HG02852 (cell line): ENCODE measurements at regions not wholly inside any gene's neighbourhood (a gene's known extent, or its start where the extent isn't known, plus 50 kb on each side); places are given as distances from the start of the nearest gene placed in this dataset.

ENCODE experiments used
- ATAC-seq: cut with Tn5 transposase; IDR thresholded peaks from one replicate; pipeline ENCODE4 v1.9.1; 2021; ENCODE audit warnings: mild to moderate bottlenecking, moderate library complexity; ENCODE audit not compliant: unreplicated experiment

DNA sequence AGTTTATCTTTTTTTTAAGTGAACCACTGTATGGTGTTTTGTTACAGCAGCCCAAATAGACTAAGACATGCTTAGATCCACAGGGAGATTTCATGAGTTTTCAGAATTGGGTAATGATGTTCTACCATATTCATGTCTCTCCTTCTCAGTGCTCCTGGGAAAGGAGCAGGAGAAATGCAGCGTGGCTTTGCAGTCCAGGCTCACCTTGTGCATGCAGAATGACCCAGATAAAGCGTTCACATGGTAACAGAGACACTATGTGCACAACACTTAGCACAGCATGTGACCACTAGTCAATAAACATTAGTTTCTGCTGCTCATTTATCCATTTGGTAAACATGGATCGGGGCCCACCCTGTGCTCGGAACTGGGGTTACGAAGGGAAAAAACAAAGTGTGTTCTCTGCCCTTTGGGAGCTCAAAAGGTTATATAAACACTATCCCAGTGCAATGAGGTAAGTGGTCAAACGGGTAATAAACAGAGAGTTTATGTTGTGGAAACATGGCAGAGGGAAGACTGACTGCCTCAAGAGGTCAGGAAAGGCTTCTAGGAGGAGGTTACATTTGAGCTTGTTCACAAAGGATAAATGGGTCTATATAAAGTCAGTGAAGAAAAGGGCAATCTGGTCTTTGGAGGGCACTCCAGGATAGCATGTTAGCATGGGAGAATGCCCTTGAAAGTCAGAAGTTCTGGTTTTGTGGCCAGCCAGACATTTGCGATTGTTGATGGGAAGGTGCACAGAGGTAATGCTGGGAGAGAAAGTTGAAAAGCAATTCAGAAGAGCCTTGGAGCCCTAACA, 299.2 kb downstream of the TDRD15 start:
- no peak for ATAC-seq

DNA sequence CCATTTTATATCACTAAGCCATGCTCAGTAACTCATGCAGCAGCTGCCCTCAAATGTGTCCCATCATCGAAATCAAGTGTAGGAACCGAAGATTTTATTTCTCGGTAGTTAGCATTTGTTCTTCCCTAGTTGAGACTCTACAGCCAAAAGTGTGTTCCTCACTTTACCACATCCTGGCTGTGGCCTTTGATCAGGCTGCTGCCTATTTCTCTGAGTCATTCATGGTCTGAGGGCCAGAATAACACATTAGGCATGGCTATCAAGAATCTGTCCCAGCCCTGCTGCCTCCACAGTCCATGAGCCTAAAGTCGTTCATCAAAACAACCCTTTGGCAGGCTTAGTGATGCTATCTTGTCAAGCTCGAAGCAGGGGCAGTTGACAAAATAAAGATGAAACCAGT, 300.1 kb downstream of the TDRD15 start:
- ATAC-seq, result no peak

DNA sequence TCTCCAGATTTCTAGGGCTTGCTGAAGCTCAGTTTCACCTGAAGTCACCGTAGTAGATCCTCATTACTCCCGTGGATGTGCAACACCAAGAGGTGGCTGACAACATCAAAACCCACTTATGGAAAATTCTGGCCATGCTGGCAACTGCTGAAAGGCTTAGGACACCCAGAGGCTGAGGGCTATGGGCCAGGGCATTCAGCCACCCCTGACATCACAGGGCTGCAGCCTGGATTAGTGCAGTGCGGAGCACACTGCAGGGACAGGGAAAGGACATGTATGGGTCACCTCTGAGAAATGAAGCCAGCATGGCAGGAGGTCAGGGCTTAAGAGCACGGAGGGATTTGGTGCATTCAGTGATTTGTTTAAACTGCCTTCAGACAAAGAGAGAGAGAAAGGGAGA, 300.6 kb downstream of the TDRD15 start:
- no peak for ATAC-seq

DNA sequence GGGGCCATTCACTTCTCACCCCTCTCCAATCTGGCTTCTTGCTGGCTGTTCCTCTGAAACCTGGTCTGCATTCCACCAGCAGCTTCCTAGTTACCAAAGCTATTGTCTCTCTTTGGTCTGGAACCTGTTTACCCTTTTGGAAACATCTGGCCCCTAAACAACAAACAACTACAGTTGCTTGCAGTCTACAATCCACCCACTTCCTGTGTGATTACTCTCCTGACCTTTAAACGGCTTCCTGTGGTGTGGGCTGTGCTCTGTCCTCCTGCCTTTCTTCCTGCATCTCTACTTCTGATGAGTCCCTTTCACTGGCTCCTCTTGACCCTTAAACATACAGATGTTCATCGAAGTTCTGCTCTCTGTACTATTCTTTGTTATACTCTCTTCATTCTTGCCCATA, 303.8 kb downstream of the TDRD15 start:
- ATAC-seq, result no peak

DNA sequence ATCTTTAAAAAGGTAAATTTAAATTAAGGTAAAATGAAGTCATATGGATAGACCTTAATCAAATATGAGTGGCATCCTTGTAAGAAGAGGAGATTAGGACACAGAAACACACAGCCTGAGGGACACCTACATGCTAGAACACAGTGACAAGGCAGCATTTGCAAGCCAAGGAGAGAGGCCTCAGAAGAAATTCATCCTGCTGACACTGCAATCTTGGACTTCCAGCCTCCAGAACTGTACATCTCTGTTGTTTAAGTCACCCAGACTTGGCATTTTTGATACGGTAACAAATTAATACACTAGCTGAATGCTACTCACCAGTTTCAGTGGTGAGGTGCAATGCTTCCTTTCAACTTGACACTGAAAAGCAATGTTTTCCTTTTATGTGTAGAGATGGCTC, 305.0 kb downstream of the TDRD15 start:
- no peak for ATAC-seq

DNA sequence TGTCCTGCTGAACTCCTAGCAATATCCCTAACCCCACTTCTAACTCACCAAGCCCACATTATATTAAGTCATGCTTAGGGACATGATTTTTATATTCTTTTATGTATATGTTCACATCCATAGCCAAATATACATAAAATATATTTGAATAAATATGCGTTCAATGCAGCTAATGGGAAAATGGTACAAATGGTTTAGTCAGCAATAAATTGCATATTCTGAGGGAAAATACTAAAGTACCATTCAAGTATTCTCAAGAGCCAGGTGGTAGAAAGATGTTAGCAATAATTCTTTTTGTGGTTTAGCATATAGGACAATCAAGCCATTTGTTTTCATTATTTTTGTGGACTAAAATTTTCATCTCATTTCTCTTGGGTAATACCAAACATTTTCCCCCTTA, 306.0 kb downstream of the TDRD15 start:
- ATAC-seq, result no peak

DNA sequence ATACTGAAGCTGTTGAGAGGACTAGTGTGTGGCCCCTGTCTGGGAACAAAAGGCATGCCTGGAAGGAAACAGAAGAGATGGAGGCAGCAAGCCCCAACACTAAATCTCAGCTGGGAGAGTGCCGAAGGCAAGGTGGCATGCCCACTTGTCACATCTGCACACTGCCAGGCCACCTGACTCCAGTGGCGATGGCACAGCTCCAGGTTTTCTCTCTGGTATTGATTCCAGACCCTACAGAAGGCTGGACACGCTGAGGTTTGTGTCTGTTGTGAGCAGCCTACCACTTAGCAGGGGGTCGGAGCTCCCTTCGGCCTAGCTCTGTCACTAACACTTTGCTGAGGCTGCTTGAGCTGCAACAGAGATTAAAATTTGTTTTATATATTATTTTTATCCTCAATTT, 307.3 kb downstream of the TDRD15 start:
- ATAC-seq, result no peak

DNA sequence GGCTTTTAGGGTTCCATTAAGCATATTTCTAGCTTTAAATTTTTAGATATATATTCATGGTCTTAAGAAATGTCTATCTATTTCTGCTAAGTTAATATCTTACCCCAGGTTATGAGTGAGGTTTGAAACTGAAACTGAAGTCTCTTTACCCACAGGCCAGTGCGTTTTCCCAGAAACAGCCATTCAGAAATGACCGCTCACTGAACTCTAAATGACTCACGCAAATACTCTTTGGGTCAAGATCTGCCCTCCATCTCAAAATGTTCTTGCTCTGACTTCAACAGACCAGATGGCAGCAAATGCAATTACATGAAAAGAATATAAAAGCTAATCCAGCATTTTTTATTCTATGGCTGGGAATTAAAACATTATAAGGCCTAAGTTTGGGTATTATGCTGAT, 315.2 kb downstream of the TDRD15 start:
- no peak for ATAC-seq

DNA sequence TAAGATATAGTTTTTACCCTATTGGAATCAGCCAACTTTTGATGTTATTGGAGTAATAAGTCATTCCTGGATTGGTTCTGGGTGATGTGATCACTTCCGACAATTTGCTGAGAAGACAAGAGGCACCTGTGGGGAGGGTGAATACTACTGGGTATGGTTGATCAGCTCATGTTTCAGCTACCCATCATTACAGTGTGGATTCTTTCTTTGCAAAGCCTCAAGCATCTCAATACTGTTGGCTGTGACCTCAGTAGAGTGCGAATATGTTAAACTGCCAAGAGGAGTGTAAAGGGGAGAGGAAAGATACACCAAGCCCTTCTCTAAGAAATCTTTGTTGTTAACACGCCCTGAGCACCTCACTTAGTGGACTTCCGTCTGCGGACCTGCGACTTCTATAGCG, 317.7 kb downstream of the TDRD15 start:
- no peak for ATAC-seq

DNA sequence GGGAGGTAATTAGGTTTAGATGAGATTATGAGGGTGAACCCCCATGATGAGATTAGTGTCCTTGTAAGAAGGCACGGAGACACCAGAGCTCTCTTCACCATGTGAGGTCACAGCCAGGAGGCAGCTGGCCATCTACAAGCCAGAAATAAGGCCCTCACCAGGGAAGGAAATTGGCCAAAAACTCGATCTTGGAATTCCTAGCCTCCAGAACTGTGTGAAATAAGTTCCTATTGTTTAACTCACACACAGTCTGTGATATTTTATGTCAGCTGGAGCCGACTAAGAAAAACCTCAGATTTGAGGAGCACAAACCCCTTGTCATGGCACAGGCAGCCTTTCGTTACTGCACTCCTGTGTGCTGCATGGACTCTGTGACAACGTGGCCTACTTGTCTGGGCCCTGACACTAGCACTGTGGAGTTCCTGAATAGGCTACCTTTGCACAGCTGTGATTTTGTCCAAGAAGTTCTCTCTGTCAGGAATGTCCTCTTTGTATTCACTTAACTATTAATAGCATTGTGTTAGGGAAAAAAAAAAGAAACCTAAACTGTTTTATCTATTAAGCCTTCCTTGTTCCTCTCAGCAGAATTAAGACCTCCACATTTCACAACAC, 319.8 kb downstream of the TDRD15 start:
- no peak for ATAC-seq

DNA sequence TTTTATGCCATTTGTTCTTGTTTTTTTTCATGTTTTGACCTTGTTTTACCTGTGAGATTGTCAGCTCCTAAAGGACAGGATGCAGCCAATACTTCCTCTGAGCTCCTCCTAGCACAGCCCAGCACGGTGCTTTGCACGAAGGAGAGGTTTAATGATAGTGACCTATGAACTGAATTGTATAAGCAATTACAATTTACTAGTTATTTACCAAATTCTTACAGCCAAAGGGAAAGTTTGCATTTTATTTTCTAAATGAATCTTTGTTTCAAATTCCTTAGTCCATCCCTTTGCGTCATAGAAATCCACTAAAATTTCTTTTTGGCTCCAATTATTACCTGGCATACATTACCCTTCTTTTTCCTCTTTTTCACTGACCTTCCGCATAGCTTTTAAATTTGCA, 326.1 kb downstream of the TDRD15 start:
- ATAC-seq, result no peak

DNA sequence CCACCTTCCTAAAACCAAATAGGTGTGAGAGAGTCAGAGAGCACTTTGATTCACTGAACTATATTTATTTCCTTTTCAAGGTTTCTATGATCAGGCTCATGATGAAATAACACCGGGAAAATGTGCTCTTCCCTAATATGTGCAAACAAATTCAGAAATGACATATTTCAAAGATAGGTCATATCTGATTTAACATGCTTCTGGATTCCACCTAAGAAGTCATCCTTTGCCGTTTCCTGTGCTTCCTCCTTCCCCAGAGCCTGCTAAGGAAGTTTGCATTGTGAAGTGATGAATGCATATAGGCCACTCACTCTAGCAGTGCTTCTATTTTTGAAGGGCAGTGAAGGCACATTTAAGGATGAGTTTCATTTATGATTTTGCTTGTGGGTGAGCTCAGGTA, 327.6 kb downstream of the TDRD15 start:
- ATAC-seq, result no peak

DNA sequence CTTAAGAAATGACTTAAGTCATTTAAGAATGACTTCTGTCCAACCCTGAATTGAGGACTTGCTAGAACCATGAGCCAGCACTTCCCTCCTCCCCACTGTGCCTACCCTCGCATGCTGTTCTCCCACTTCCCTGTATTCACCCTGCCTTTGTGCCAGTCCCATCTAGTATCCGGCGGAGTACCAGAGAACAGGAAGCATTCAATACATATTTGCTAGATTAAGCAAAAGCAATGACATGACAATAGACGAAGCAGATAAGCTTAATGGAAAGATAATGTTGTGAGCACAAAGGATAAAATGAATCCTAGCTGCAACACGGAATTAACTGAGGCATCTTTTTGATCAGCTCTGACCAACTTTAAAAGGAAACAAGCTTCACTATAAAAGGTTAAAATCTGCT, 328.5 kb downstream of the TDRD15 start:
- ATAC-seq, result no peak

DNA sequence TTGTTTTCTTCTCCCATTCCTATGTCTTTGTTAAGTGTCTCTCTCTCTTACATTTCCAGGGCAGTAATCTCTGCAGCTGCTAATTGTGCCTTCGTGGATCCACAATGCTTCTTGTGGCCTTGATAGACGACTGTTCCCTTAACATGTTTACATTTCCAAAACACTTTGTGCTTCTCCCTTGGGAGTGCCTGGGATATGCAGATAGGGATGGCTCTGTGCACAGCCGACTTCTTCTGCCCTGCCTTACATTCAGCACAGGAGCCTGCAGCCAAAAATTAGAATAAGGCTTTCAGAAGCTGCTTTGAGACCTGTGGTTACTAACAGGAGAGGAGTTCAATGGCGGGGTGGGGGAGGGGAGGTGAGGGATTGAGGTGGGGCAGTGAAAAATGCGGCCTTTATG, 328.9 kb downstream of the TDRD15 start:
- no peak for ATAC-seq

DNA sequence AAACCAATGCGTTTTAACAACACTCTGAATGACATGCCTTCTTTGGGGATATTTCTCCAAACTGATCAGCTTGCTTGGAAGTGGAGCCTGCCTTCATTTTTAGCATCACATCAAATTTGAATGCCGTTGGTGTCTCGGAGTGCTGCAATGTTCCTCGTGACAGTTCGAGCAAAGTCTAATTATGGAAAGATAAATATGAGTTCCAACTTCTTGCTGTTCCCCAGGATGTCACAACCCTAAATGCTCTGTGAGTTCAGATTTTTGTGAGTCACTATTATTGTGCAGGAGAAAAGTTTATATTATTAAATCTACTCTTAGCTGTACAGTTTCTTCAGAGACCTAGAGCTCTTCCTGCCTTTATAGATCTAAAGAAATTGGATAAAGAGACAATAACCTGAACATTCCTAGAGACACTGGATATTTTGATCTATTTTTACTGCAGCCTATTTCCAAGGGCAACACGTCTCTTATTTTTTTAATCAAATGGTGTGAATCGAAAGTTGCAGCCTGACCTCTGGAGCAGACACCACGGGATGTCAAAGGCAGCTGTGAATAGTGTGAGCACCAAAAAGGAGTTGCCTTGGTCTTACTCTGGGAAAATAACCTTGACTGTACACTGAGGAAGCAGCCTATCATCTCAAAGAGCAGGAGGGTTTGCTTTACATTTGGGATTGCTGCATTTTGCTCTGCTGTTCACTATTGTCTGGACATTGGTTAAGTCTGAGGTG, 330.1 kb downstream of the TDRD15 start:
- no peak for ATAC-seq

DNA sequence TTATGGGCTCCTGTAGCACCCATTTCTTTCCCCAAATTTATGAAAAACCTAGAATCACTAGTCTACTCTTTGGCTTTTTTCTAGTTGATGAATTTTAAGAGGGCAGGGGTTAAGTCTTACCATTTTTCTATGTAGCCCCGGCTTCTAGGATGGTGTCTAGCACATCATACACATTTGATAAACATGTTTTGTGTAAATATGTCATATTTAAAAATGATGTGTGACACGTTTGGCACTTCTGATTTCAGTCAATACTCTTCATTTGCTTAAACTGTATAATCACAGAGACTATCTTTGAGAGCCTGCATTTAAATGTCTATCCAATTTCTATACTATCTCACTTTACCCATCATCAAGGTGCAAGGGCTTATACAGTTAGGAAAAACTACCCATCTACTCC, 331.1 kb downstream of the TDRD15 start:
- no peak for ATAC-seq

DNA sequence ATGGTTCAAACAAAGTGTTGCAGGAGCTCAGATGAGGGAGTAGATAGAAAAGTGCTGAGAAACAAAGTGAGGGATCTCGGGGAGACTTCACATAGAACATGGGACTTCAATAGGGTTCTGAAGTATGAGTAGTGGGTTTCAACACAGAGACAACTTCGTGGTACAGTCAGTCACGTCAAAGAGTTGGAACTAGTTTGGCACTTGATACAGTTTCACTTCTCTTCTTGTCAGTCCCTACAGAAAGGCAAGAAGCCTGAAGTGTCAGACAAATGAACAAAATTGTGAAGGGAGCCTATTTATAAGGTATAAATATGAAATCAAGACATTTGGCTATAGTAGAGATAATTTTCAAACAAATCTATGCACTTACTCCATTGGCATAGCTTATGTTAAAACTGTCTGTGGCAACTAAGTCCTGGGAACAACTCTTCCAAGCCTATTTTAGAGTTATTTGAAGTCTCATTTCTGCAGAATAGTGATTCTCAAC, 338.0 kb downstream of the TDRD15 start:
- ATAC-seq, result no peak

DNA sequence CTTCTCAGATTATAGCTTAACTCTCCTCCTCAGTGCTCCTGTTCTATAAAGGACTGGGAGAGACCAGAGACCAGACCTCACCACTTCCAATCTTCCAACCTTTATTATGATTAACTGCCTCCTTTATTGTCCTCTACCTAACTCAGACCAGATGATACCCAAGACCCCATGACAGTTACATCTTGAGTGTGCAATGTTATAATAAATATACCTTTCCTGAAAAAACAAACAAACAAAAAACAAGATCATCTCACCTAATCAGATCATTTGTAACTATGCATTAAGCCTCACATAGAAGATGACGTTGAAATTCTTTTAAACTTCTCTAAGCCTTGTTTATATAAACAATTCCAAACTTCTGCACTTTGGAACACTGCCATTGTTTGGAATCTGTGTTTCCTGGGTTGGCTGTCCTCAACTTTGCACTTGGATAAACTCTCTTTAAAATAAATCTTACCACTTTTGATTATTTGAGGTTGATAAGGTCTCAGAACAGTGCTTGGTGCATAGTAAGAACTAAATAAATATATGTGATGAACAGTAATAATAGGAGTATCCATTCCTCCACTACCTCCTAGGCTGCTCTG, 342.7 kb downstream of the TDRD15 start:
- ATAC-seq, result no peak

DNA sequence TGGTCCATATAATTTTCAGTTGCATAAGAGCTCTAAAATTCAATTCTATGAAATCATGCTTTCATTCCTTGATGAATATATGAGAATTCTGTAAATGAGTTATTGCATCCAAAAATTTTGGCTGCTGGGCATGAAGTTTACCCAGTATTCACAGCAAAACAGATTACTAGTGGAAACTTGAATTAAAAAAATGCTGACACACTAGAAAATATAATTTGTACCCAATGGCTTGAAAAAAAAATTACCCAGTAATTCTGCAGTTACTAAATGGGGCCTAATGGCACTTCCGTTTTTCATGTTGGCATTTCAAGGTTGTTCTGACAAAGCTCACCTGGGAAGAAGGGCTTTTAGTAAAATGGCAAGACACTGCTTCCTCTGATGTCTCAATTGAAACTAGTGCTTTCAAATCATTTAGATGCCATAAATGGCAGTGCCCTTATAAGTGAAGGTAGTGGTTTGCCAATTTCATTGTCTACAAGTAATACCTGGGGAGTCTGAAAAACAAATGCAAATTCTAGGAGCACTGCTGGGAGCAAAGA, 343.6 kb downstream of the TDRD15 start:
- no peak for ATAC-seq

DNA sequence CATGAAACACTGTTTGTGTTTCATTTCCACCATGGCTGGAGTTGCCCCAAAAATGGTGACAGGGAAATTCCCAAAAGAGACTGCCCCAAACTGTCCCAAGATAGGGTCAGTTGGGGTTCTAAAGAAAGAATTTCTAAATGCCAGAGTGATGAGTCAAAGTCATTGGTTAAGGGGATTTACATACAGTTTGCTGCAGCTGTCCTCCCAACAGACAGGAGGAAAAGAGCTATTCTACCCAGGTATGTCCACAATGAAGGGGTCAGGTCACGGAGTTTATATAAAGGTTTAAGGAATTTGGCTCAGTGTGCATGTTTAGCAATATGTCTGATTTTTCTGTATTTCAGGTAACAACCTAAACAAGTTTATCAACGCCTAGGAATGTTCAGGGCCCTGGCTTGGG, 344.1 kb downstream of the TDRD15 start:
- ATAC-seq, result no peak

DNA sequence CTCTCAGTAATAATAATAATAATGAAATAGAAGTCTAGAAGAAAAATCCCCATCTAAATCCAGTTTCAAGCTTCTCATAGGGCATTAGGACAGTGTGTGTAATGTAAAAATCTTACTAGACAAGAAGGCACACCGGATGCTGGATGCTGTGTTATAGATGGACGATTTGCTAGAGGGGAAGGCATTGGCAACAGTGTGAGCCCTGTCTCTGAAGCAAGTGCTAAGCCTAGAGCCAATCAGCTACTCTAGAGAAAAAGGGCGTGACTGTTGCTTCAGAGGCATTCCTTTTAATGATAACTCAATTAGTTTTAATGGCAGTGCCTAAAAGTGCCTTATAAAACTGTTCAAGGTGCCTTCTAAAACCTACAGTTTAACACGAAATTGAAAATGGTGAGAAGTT, 344.9 kb downstream of the TDRD15 start:
- no peak for ATAC-seq
